OCI-M1 (cell line): ENCODE measurements at regions not wholly inside any gene's neighbourhood (a gene's known extent, or its start where the extent isn't known, plus 50 kb on each side); places are given as distances from the start of the nearest gene placed in this dataset.
"Not testable (repeated sequence)": the region's sequence is repeated elsewhere in the genome, so short reads cannot be mapped to it uniquely, and the experiment has no call there.

Source experiments
- DNase-seq: peaks from one replicate; lab custom pipeline; 2025; lab: John Stamatoyannopoulos, UW

GRCh38 chr14:71602524-71602923 lies 329.7 kb upstream of the RGS6 start:
- DNase-seq = no peak

GRCh38 chr14:71604231-71604630 lies 328.0 kb upstream of the RGS6 start:
- DNase-seq = no peak

- DNase-seq = no peak
Measured at GRCh38 chr14:71606064-71606463, 326.2 kb upstream of the RGS6 start.

- DNase-seq = no peak
Measured at GRCh38 chr14:71606575-71606974, 325.7 kb upstream of the RGS6 start.

- no peak for DNase-seq
Measured at GRCh38 chr14:71607056-71607455, 325.2 kb upstream of the RGS6 start.

GRCh38 chr14:71610149-71610548 lies 322.1 kb upstream of the RGS6 start:
- no peak for DNase-seq

- no peak for DNase-seq
Measured at GRCh38 chr14:71610797-71611196, 321.4 kb upstream of the RGS6 start.

GRCh38 chr14:71613168-71613567 lies 319.1 kb upstream of the RGS6 start:
- DNase-seq = no peak

- DNase-seq = no peak
Measured at GRCh38 chr14:71616013-71616412, 316.2 kb upstream of the RGS6 start.

- no peak for DNase-seq
Measured at GRCh38 chr14:71618047-71618446, 314.2 kb upstream of the RGS6 start.

- DNase-seq = no peak
Measured at GRCh38 chr14:71618716-71619115, 313.5 kb upstream of the RGS6 start.

GRCh38 chr14:71619472-71619871 lies 312.8 kb upstream of the RGS6 start:
- DNase-seq = no peak

- no peak for DNase-seq
Measured at GRCh38 chr14:71620401-71620800, 311.8 kb upstream of the RGS6 start.

- no peak for DNase-seq
Measured at GRCh38 chr14:71621276-71621675, 311.0 kb upstream of the RGS6 start.

- no peak for DNase-seq
Measured at GRCh38 chr14:71621980-71622605, 310.1 kb upstream of the RGS6 start.

GRCh38 chr14:71623939-71624338 lies 308.3 kb upstream of the RGS6 start:
- DNase-seq = no peak

- DNase-seq = no peak
Measured at GRCh38 chr14:71625175-71625574, 307.1 kb upstream of the RGS6 start.

- DNase-seq = no peak
Measured at GRCh38 chr14:71625891-71626701, 306.1 kb upstream of the RGS6 start.

- DNase-seq = no peak
Measured at GRCh38 chr14:71628433-71628832, 303.8 kb upstream of the RGS6 start.

- DNase-seq = no peak
Measured at GRCh38 chr14:71629250-71629649, 303.0 kb upstream of the RGS6 start.

- no peak for DNase-seq
Measured at GRCh38 chr14:71629765-71630492, 302.3 kb upstream of the RGS6 start.

GRCh38 chr14:71631030-71631429 lies 301.2 kb upstream of the RGS6 start:
- DNase-seq = not testable (repeated sequence)

GRCh38 chr14:71632440-71632946 lies 299.7 kb upstream of the RGS6 start:
- DNase-seq = no peak
